DOHH2 (cell line): ENCODE measurements at regions not wholly inside any gene's neighbourhood (a gene's known extent, or its start where the extent isn't known, plus 50 kb on each side); places are given as distances from the start of the nearest gene placed in this dataset.

Source experiments
- H3F3A ChIP-seq: fragments of 200-600 bp; sonication (generic), shearing (Covaris generic); 2 replicates; pipeline ENCODE4 v1.6.0; 2016; ENCODE audit warnings: antibody characterized with exemption, mild to moderate bottlenecking; ENCODE audit not compliant: control insufficient read depth, insufficient read depth
- H3K27ac ChIP-seq: fragments of 200-600 bp; sonication (generic); 2 replicates; pipeline ENCODE4 v1.5.1; 2014; ENCODE audit warnings: low read depth, mild to moderate bottlenecking, low read length, moderate library complexity
- H3K27me3 ChIP-seq: fragments of 200-600 bp; sonication (generic); 2 replicates; pipeline ENCODE4 v1.6.1; 2014; ENCODE audit warnings: mild to moderate bottlenecking, low read length, mixed read lengths; ENCODE audit not compliant: control insufficient read depth
- H3K36me3 ChIP-seq: fragments of 200-600 bp; sonication (generic); 2 replicates; pipeline ENCODE4 v1.6.1; 2014; ENCODE audit warnings: mild to moderate bottlenecking, low read length, moderate library complexity, mixed read lengths; ENCODE audit not compliant: control insufficient read depth
- H3K4me1 ChIP-seq: fragments of 200-600 bp; sonication (generic); 2 replicates; pipeline ENCODE4 v1.6.1; 2014; ENCODE audit warnings: mild to moderate bottlenecking, low read length, mixed read lengths; ENCODE audit not compliant: control insufficient read depth
- H3K4me2 ChIP-seq: fragments of 200-600 bp; sonication (generic); 2 replicates; pipeline ENCODE4 v1.6.0; 2014; ENCODE audit warnings: mild to moderate bottlenecking, low read length, moderate library complexity
- H3K4me3 ChIP-seq: fragments of 200-600 bp; sonication (generic); 2 replicates; pipeline ENCODE4 v1.5.1; 2014; ENCODE audit warnings: mild to moderate bottlenecking, low read length, mixed read lengths
- H3K79me2 ChIP-seq: fragments of 200-600 bp; sonication (generic); 2 replicates; pipeline ENCODE4 v1.6.1; 2014; ENCODE audit warnings: mild to moderate bottlenecking, low read length, mixed read lengths; ENCODE audit not compliant: control insufficient read depth
- H3K9me2 ChIP-seq: fragments of 200-600 bp; sonication (generic); replicated peaks from 2 replicates; pipeline ENCODE4 v1.6.1; 2014; ENCODE audit warnings: mild to moderate bottlenecking, low read length, mixed read lengths; ENCODE audit not compliant: control insufficient read depth
- H3K9me3 ChIP-seq: fragments of 200-600 bp; sonication (generic); 2 replicates; pipeline ENCODE4 v1.6.1; 2014; ENCODE audit warnings: antibody characterized with exemption, low read length, mixed read lengths; ENCODE audit not compliant: control insufficient read depth, insufficient read depth
- H4K20me1 ChIP-seq: fragments of 200-600 bp; sonication (generic); 2 replicates; pipeline ENCODE4 v1.6.0; 2014; ENCODE audit warnings: low read depth, mild to moderate bottlenecking, antibody characterized with exemption, low read length, moderate library complexity; ENCODE audit not compliant: control insufficient read depth, insufficient read depth
- EZH2phosphoT487 ChIP-seq: fragments of 200-600 bp; sonication (generic); IDR thresholded peaks from 2 replicates; pipeline ENCODE4 v1.6.1; 2017; ENCODE audit warnings: borderline replicate concordance, mild to moderate bottlenecking, antibody characterized with exemption, low read length, moderate library complexity, mixed read lengths
- TF ChIP-seq, protein P1 (sequence below): fragments of 200-600 bp; sonication (generic); IDR thresholded peaks from one replicate; pipeline ENCODE4 v1.5.1; 2014; ENCODE audit warnings: antibody characterized with exemption, mild to moderate bottlenecking, low read depth, low read length; ENCODE audit not compliant: poor library complexity, severe bottlenecking

DNA sequence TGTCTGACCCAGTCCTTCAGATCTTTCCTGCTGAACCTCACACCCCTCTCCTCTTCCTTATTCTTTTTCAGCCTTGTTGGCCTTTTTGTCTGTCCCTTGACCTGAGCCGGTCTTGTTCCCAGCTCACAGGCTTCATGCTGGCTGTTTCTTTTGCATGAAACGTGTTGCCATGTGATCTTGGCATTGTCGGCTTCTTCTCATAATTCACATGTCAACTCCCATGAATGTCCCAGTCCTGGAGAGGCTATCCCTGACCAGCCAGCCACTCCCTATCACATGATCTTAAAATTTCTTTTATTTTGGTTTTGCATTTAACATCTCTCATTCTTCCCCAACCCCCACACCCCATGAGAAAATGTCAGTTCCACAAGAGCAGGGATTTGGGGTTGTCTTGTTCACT is 131.2 kb upstream of the TSHZ2 start:
- H4K20me1 ChIP-seq = no peaks in the 10 kb centered on the region
- no peaks in the 10 kb centered on the region for H3K27me3 ChIP-seq
- no peaks in the 10 kb centered on the region for H3K4me1 ChIP-seq
- no peaks in the 10 kb centered on the region for H3K79me2 ChIP-seq
- no peak overlapping the region for H3K4me3 ChIP-seq
- no peaks in the 10 kb centered on the region for H3K9me3 ChIP-seq
- no peak overlapping the region for H3K27ac ChIP-seq
- no peak overlapping the region for H3K4me2 ChIP-seq
- no peaks in the 10 kb centered on the region for H3K9me2 ChIP-seq
- H3K36me3 ChIP-seq = no peaks in the 10 kb centered on the region
- no peaks in the 10 kb centered on the region for H3F3A ChIP-seq
- TF ChIP-seq, protein P1, sequence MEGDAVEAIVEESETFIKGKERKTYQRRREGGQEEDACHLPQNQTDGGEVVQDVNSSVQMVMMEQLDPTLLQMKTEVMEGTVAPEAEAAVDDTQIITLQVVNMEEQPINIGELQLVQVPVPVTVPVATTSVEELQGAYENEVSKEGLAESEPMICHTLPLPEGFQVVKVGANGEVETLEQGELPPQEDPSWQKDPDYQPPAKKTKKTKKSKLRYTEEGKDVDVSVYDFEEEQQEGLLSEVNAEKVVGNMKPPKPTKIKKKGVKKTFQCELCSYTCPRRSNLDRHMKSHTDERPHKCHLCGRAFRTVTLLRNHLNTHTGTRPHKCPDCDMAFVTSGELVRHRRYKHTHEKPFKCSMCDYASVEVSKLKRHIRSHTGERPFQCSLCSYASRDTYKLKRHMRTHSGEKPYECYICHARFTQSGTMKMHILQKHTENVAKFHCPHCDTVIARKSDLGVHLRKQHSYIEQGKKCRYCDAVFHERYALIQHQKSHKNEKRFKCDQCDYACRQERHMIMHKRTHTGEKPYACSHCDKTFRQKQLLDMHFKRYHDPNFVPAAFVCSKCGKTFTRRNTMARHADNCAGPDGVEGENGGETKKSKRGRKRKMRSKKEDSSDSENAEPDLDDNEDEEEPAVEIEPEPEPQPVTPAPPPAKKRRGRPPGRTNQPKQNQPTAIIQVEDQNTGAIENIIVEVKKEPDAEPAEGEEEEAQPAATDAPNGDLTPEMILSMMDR = no peak
- TF ChIP-seq EZH2phosphoT487 = no peak

DNA sequence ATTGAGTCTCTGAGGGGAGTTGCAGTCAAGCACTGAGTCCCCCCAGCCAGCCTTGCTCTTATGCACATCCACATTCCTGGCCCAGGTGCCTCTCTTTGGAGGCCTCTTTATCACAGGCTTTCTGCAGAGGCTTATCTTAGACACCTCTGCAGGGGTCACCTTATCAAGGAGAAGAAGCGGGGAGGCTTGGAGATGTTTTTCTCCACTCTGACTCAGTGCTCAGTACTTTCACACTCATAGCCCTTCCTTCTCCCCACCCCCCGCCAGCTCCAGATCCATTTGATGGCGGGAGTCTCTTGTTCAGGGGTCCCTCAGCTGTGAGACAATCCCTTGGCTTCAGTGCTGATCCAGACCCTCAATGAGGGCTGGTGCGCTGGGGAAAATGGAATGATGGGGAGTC is 132.1 kb upstream of the TSHZ2 start:
- Histone ChIP-seq H3K4me1 (no peaks in the 10 kb centered on the region), H3K9me3 (no peaks in the 10 kb centered on the region), H3K27me3 (no peaks in the 10 kb centered on the region), H3K4me3 (no peak overlapping the region), H3K9me2 (no peaks in the 10 kb centered on the region), H3K79me2 (no peaks in the 10 kb centered on the region), H4K20me1 (no peaks in the 10 kb centered on the region), H3K27ac (no peak overlapping the region), H3K4me2 (no peak overlapping the region), H3K36me3 (no peaks in the 10 kb centered on the region), H3F3A (no peaks in the 10 kb centered on the region)
- TF ChIP-seq, protein P1 = no peak
- no peak for TF ChIP-seq EZH2phosphoT487

DNA sequence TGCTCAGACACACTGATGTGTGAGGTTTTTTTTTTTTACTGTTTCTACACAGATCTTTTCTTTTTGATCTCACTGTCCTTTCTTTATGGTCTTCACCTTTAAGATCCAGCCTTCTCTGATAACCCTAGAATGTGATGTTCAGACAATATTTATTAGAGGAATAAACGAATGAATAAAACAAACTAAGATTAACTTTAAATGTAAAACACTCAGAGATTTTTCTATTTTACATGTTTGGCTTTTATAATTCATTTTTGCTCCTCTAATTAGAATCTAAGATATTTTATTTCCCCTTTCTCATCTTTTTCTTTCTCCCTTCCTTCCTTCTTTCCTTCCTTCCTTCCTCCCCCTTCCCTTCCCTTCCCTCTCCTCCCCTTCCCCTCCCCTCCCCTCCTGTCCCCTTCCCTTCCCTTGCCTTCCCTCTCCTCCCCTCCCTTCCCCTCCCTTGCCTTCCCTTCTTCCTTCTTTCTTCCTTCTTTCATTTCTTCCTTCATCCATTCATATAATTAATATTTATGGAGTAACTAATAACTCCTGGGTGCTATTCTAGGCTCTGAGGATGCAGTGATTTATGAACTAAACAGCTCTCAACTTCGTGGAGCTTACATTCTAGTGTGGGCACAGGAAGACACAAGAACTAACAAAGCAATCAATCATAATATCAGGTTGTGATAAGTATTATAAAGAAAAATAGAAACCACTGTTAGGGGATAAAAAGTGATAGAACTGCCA is 133.5 kb upstream of the TSHZ2 start:
- no peaks in the 10 kb centered on the region for H3K9me2 ChIP-seq
- H3K36me3 ChIP-seq = no peaks in the 10 kb centered on the region
- no peak for TF ChIP-seq EZH2phosphoT487
- TF ChIP-seq, protein P1 = no peak
- H3K4me2 ChIP-seq = no peak overlapping the region
- no peaks in the 10 kb centered on the region for H3F3A ChIP-seq
- H3K4me3 ChIP-seq = no peak overlapping the region
- H3K27me3 ChIP-seq = no peaks in the 10 kb centered on the region
- no peak overlapping the region for H3K27ac ChIP-seq
- no peaks in the 10 kb centered on the region for H3K4me1 ChIP-seq
- H3K9me3 ChIP-seq = no peaks in the 10 kb centered on the region
- H3K79me2 ChIP-seq = no peaks in the 10 kb centered on the region
- no peaks in the 10 kb centered on the region for H4K20me1 ChIP-seq
